ENCODE measurements at regions not wholly inside any gene's neighbourhood (a gene's known extent, or its start where the extent isn't known, plus 50 kb on each side); places are given as distances from the start of the nearest gene placed in this dataset.

- CTCF ChIA-PET: interaction anchor here (1.1 kb wide), 1 partner anchor 605 kb away, joined by 3 read pairs; no protein-coding TSS in a partner anchor
- intact Hi-C loops (cut with micrococcal nuclease): no loop called here
- Histone ChIP-seq H3K36me3 (ENCODE audit: control insufficient read depth in 2 of 2, extremely low read depth in 1 of 2, insufficient read depth in 2 of 2, low read length in 2 of 2) (no peaks in the 10 kb centered on the region), H3K27ac (ENCODE audit: insufficient read depth, low read depth, low read length) (no peak overlapping the region), H3K79me2 (ENCODE audit: control insufficient read depth, insufficient read depth, low read length) (no peaks in the 10 kb centered on the region), H3K4me1 (ENCODE audit: control insufficient read depth, extremely low read depth, insufficient read depth, low read length) (peaks cover 15% of the 10 kb centered on the region), H3K9me3 (replicated peaks; ENCODE audit: control insufficient read depth, insufficient read depth, low read length) (no peaks in the 10 kb centered on the region), H3K4me2 (ENCODE audit: insufficient read depth, low read length) (no peak overlapping the region), H3K27me3 (ENCODE audit: control insufficient read depth in 2 of 2, insufficient read depth in 2 of 2, low read length in 2 of 2) (peaks cover 2 to 4% of the 10 kb centered on the region in 2 experiments), H3K9ac (replicated peaks; ENCODE audit: extremely low read depth, insufficient read depth, low read length) (no peak overlapping the region), H3K9me1 (replicated peaks; ENCODE audit: control insufficient read depth, extremely low read depth, insufficient read depth, low read length) (no peaks in the 10 kb centered on the region), H3K4me3 (replicated peaks in 1 of 3; ENCODE audit: insufficient read depth in 1 of 3, low read depth in 1 of 3, low read length in 3 of 3) (no peak overlapping the region), H2AFZ (ENCODE audit: low read depth, low read length) (no peak overlapping the region), H4K20me1 (replicated peaks; ENCODE audit: control insufficient read depth, extremely low read depth, insufficient read depth, low read length) (no peaks in the 10 kb centered on the region)
- BruUV-seq (replicated peaks): no TSS peak
- TF ChIP-seq EZH2 (IDR thresholded peaks at IDR 0.05; ENCODE audit: borderline replicate concordance, low read depth, low read length, severe bottlenecking) (no peak), GATA2 (IDR thresholded peaks at IDR 0.05; ENCODE audit: insufficient read depth, insufficient read length, low read depth, low read length) (no peak), MYC (IDR thresholded peaks at IDR 0.05; ENCODE audit: low read depth, low read length) (no peak), POLR2A (IDR thresholded peaks at IDR 0.05; ENCODE audit: low read depth, low read length) (no peak), JUN (IDR thresholded peaks at IDR 0.05; ENCODE audit: borderline replicate concordance, insufficient read depth, insufficient read length, low read depth) (no peak), FOS (IDR thresholded peaks at IDR 0.05; ENCODE audit: borderline replicate concordance, insufficient read depth, low read length) (no peak), CTCF (IDR thresholded peaks at IDR 0.05; ENCODE audit: extremely low read depth in 1 of 2, insufficient read depth in 1 of 2, low read depth in 1 of 2, low read length in 2 of 2) (no peak), POLR2AphosphoS5 (IDR thresholded peaks at IDR 0.05; ENCODE audit: insufficient read depth, low read depth, low read length) (no peak), MAX (IDR thresholded peaks at IDR 0.05; ENCODE audit: insufficient read depth, insufficient read length) (no peak)
- DNase-seq (ENCODE audit: low read depth, low spot score): no peak
- dilution Hi-C loops (cut with MboI; ENCODE audit: extremely low pct_ligation_motif_present, low sequenced_read_pairs): no loop called here
- FAIRE-seq: no peak
- POLR2A ChIA-PET: no interaction called here
Measured at GRCh38 chr6:169911264-169912263, 160.1 kb downstream of the ERMARD start.
